ENCODE measurements at regions not wholly inside any gene's neighbourhood (a gene's known extent, or its start where the extent isn't known, plus 50 kb on each side); places are given as distances from the start of the nearest gene placed in this dataset.

- no peak for TF ChIP-seq POLR2A (IDR thresholded peaks at IDR 0.05; ENCODE audit: low read length)
- no peak for TF ChIP-seq GATA1 (IDR thresholded peaks at IDR 0.05; ENCODE audit: low read depth, low read length)
Observed at GRCh38 chr14:104375551-104376201, 203.9 kb upstream of the C14orf180 start.

Measured in erythroblast (primary cell).